IMR-90 (cell line): ENCODE measurements at regions not wholly inside any gene's neighbourhood (a gene's known extent, or its start where the extent isn't known, plus 50 kb on each side); places are given as distances from the start of the nearest gene placed in this dataset.
A peak's percentile ranks its signal among the peaks of the same experiment; 100 is the strongest.
"Not testable (repeated sequence)": the region's sequence is repeated elsewhere in the genome, so short reads cannot be mapped to it uniquely, and the experiment has no call there.

Experiments
- ATAC-seq: fragments of 200-7000 bp; cut with Tn5 transposase; 2 replicates; pipeline ENCODE4 v1.9.1; 2020; ENCODE audit warnings: low read depth, mild to moderate bottlenecking, moderate library complexity
- BruUV-seq: library from RNA; stranded (reverse); fragments of 400-500 nt; replicated peaks from 2 replicates; lab custom pipeline; 2021; lab: Mats Ljungman, UMichigan
- CTCF ChIA-PET: fragments of 300-600 bp; formaldehyde crosslinking; extraction: SDS; loops from one replicate; lab custom pipeline; 2021; ENCODE audit warnings: antibody characterized with exemption; lab: Yijun Ruan, JAX
- POLR2A ChIA-PET: fragments of 300-600 bp; sonication (Branson Sonifier 250); formaldehyde crosslinking; loops from one replicate; lab custom pipeline; 2022; ENCODE audit warnings: antibody characterized with exemption; ENCODE audit not compliant: unreplicated experiment; lab: Charles Lee
- DNase-seq: peaks from one replicate; pipeline ENCODE4 v3.0.0; 2013
- H2AFZ ChIP-seq: replicated peaks from 2 replicates; pipeline ENCODE3; 2013; ENCODE audit warnings: low read length, mild to moderate bottlenecking; ENCODE audit not compliant: poor library complexity
- H2AK5ac ChIP-seq: 2 replicates; pipeline ENCODE4 v1.6.1; 2013; ENCODE audit warnings: low read depth, low read length, inconsistent platforms
- H2AK9ac ChIP-seq: replicated peaks from 2 replicates; pipeline ENCODE3; 2013; ENCODE audit warnings: mild to moderate bottlenecking, low read depth, low read length, moderate library complexity; ENCODE audit not compliant: poor library complexity
- H2BK120ac ChIP-seq: 2 replicates; pipeline ENCODE4 v1.6.1; 2013; ENCODE audit warnings: low read depth, low read length, inconsistent platforms
- H2BK15ac ChIP-seq: 3 replicates; pipeline ENCODE4 v1.6.1; 2013; ENCODE audit warnings: low read depth, low read length, inconsistent platforms
- H2BK20ac ChIP-seq: 2 replicates; pipeline ENCODE4 v1.6.1; 2013; ENCODE audit warnings: low read depth, mild to moderate bottlenecking, inconsistent platforms, low read length, moderate library complexity
- H2BK5ac ChIP-seq: 2 replicates; pipeline ENCODE4 v1.6.1; 2013; ENCODE audit warnings: mild to moderate bottlenecking, low read depth, low read length, inconsistent platforms; ENCODE audit not compliant: poor library complexity, severe bottlenecking
- H3K14ac ChIP-seq: replicated peaks from 2 replicates; pipeline ENCODE4 v1.6.1; 2013; ENCODE audit warnings: low read depth, low read length, inconsistent platforms
- H3K18ac ChIP-seq: 2 replicates; pipeline ENCODE4 v1.6.1; 2013; ENCODE audit warnings: low read depth, low read length, control low read depth
- H3K23ac ChIP-seq: 2 replicates; pipeline ENCODE4 v1.6.1; 2013; ENCODE audit warnings: low read depth, low read length, inconsistent platforms
- H3K27ac ChIP-seq: 2 replicates; pipeline ENCODE4 v1.5.1; 2013; ENCODE audit warnings: mild to moderate bottlenecking, control low read depth, low read length; ENCODE audit not compliant: insufficient read depth
- H3K27me3 ChIP-seq: 2 replicates; pipeline ENCODE4 v1.6.1; 2013; ENCODE audit warnings: low read length; ENCODE audit not compliant: control insufficient read depth, insufficient read depth
- H3K36me3 ChIP-seq: 2 replicates; pipeline ENCODE4 v1.6.1; 2013; ENCODE audit warnings: low read length, mixed read lengths; ENCODE audit not compliant: control insufficient read depth, insufficient read depth
- H3K4ac ChIP-seq: 2 replicates; pipeline ENCODE4 v1.6.1; 2013; ENCODE audit warnings: low read depth, low read length, inconsistent platforms
- H3K4me1 ChIP-seq: 2 replicates; pipeline ENCODE4 v1.6.1; 2013; ENCODE audit warnings: low read length, mixed read lengths; ENCODE audit not compliant: control insufficient read depth, insufficient read depth
- H3K4me2 ChIP-seq: 2 replicates; pipeline ENCODE4 v1.6.1; 2013; ENCODE audit warnings: low read depth, mild to moderate bottlenecking, control low read depth, low read length, moderate library complexity
- H3K4me3 ChIP-seq: 2 replicates; pipeline ENCODE4 v1.5.1; 2013; ENCODE audit warnings: low read depth, mild to moderate bottlenecking, control low read depth, low read length, moderate library complexity; ENCODE audit not compliant: insufficient read depth
- H3K56ac ChIP-seq: 2 replicates; pipeline ENCODE4 v1.6.1; 2013; ENCODE audit warnings: low read length, inconsistent platforms; ENCODE audit not compliant: insufficient read depth; ENCODE audit errors: extremely low read depth
- H3K79me1 ChIP-seq, 2 experiments: 2 replicates each; pipeline ENCODE4 v1.6.1; 2013; ENCODE audit warnings: low read length in 2 of 2, inconsistent platforms in 1 of 2, low read depth in 1 of 2
- H3K9ac ChIP-seq: 2 replicates; pipeline ENCODE4 v1.6.1; 2013; ENCODE audit warnings: low read depth, low read length, control low read depth
- H3K9me1 ChIP-seq: 2 replicates; pipeline ENCODE4 v1.6.1; 2013; ENCODE audit warnings: low read length, inconsistent platforms; ENCODE audit not compliant: insufficient read depth
- H3K9me3 ChIP-seq: 2 replicates; pipeline ENCODE4 v1.6.1; 2013; ENCODE audit warnings: low read length; ENCODE audit not compliant: control insufficient read depth, insufficient read depth
- H4K20me1 ChIP-seq: 2 replicates; pipeline ENCODE4 v1.6.1; 2013; ENCODE audit warnings: low read length, inconsistent platforms; ENCODE audit not compliant: insufficient read depth
- H4K5ac ChIP-seq: 2 replicates; pipeline ENCODE4 v1.6.1; 2013; ENCODE audit warnings: mild to moderate bottlenecking, low read depth, low read length, control low read depth
- H4K8ac ChIP-seq, 2 experiments: 2 replicates each; pipeline ENCODE4 v1.6.1; 2013; ENCODE audit warnings: low read depth in 2 of 2, low read length in 2 of 2, control low read depth in 1 of 2, inconsistent platforms in 1 of 2
- H4K91ac ChIP-seq: 2 replicates; pipeline ENCODE4 v1.6.1; 2013; ENCODE audit warnings: low read depth, low read length, inconsistent platforms; ENCODE audit not compliant: insufficient read depth
- WGBS, 2 experiments: methylation state at CpG; one replicate each; pipeline versions ENCODE4 v1.1.5 to v1.1.7; 2013; ENCODE audit warnings: missing lambda C conversion rate in 2 of 2; ENCODE audit not compliant: insufficient read length in 1 of 2; ENCODE audit errors: extremely low coverage in 2 of 2; 5-methylcytosine and 5-hydroxymethylcytosine counted together
- dilution Hi-C: fragments of 300-500 bp; cut with HindIII; formaldehyde crosslinking; loops from one replicate; pipeline ENCODE4 v1.14.3; 2018; ENCODE audit warnings: low sequenced_read_pairs; ENCODE audit not compliant: unreplicated experiment
- in situ Hi-C: fragments of 300-500 bp; cut with MboI; formaldehyde crosslinking; loops from 3 replicates; pipeline ENCODE4 v1.14.3; 2019; ENCODE audit warnings: low sequenced_read_pairs, inconsistent platforms, mixed read lengths
- intact Hi-C: fragments of 100-400 bp; cut with micrococcal nuclease; formaldehyde crosslinking; loops from 2 replicates; pipeline ENCODE4 v1.10.0; 2022

- H4K5ac ChIP-seq, H2AFZ ChIP-seq, H4K91ac ChIP-seq, DNase-seq, H3K4ac ChIP-seq, H3K4me3 ChIP-seq, H2BK5ac ChIP-seq, ATAC-seq, H2BK120ac ChIP-seq, H3K4me2 ChIP-seq, H3K18ac ChIP-seq, H3K27ac ChIP-seq, BruUV-seq, POLR2A ChIA-PET, H3K79me1 ChIP-seq, H3K36me3 ChIP-seq, H3K4me1 ChIP-seq, H3K9me1 ChIP-seq, H3K56ac ChIP-seq, H3K27me3 ChIP-seq, H3K9ac ChIP-seq, H3K9me3 ChIP-seq, H4K20me1 ChIP-seq, dilution Hi-C loops, H2AK9ac ChIP-seq, H2AK5ac ChIP-seq, H2BK15ac ChIP-seq, in situ Hi-C loops, H3K23ac ChIP-seq: not testable (repeated sequence)
- CTCF ChIA-PET = interaction anchor here (1.5 to 1.7 kb wide), 2 partner anchors 17 to 96 kb away, joined by 3 read pairs; no protein-coding TSS in a partner anchor
- Histone ChIP-seq H3K14ac (peak overlapping the region; percentile 73; the same call in 1 of the 2 replicates), H2BK20ac (0 out of 2 replicates have a peak overlapping the region, but pooled peaks have one; percentile 5), H4K8ac (peak overlapping the region in 1 of 2 experiments; percentile 53; a peak in 1 of 4 replicates)
- WGBS, 2 experiments = no CpG with 5 or more reads among the region's 2 CpGs
- intact Hi-C loops = loop anchor here (10.0 kb wide), 1 partner anchor 360 kb away; no protein-coding TSS in a partner anchor
Observed at GRCh38 chr10:21375274-21375673, 150.2 kb downstream of the SKIDA1 start.

GRCh38 chr10:21373881-21374280 is 151.6 kb downstream of the SKIDA1 start:
- H3K4me2 ChIP-seq, H2AK9ac ChIP-seq, H3K79me1 ChIP-seq, H3K36me3 ChIP-seq, POLR2A ChIA-PET, H3K27me3 ChIP-seq, H4K20me1 ChIP-seq, H2BK20ac ChIP-seq, dilution Hi-C loops, H3K9ac ChIP-seq, H2AFZ ChIP-seq, in situ Hi-C loops, H3K56ac ChIP-seq, H3K9me3 ChIP-seq, ATAC-seq, H3K9me1 ChIP-seq, H3K4me3 ChIP-seq, H2BK15ac ChIP-seq, BruUV-seq: not testable (repeated sequence)
- Histone ChIP-seq H2BK5ac (peak overlapping the region; percentile 82), H3K4ac (peak overlapping the region; percentile 78), H2BK120ac (peak overlapping the region; percentile 86), H4K8ac (peak overlapping the region in 1 of 2 experiments; percentile 22; a peak in 3 of 4 replicates), H3K27ac (peak overlapping the region; percentile 25; the same call in 1 of the 2 replicates), H4K5ac (peak overlapping the region; percentile 78; the same call in 1 of the 2 replicates), H3K18ac (peak overlapping the region; percentile 83; the same call in 1 of the 2 replicates), H2AK5ac (peak overlapping the region; percentile 64; the same call in 1 of the 2 replicates), H3K14ac (0 out of 2 replicates have a peak overlapping the region, but pooled peaks have one; percentile 52), H3K23ac (peak overlapping the region; percentile 59; the same call in 1 of the 2 replicates), H4K91ac (peak overlapping the region; percentile 32), H3K4me1 (peaks cover 11% of the 10 kb centered on the region)
- intact Hi-C loops = loop anchor here (10.0 kb wide), 1 partner anchor 361 kb away; no protein-coding TSS in a partner anchor
- 80% methylated on average over 1 of the region's 3 CpGs; no CpG with 5 or more reads in 1 of the 2 experiments for WGBS, 2 experiments
- CTCF ChIA-PET = interaction anchor here (1.5 kb wide), 1 partner anchor 95 kb away, joined by 3 read pairs; no protein-coding TSS in a partner anchor
- DNase-seq = peak; percentile 21
